ENCODE measurements at regions not wholly inside any gene's neighbourhood (a gene's known extent, or its start where the extent isn't known, plus 50 kb on each side); places are given as distances from the start of the nearest gene placed in this dataset.

DNA sequence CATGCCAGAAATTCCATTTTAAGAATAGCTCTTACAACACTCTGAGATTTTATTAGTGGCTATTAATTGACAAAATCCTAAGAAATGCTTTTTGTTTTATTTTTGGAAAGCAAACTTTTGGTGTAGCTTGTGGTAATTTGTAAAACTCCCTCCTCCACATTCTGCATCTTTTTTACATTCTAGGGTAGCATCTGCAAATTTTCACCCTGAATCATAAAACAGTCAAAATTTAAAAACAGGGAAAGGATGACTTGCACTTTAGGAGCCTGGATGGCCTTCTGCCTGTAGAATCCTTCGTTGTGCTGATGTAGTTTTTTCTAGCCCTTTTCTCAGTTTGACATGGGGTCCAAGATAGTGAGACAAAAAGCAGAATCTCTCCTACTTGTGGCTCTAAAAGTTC is 316.1 kb downstream of the ADRA2A start:
- no peak for TF ChIP-seq POLR2A (IDR thresholded peaks at IDR 0.05)
- TF ChIP-seq, protein P1, sequence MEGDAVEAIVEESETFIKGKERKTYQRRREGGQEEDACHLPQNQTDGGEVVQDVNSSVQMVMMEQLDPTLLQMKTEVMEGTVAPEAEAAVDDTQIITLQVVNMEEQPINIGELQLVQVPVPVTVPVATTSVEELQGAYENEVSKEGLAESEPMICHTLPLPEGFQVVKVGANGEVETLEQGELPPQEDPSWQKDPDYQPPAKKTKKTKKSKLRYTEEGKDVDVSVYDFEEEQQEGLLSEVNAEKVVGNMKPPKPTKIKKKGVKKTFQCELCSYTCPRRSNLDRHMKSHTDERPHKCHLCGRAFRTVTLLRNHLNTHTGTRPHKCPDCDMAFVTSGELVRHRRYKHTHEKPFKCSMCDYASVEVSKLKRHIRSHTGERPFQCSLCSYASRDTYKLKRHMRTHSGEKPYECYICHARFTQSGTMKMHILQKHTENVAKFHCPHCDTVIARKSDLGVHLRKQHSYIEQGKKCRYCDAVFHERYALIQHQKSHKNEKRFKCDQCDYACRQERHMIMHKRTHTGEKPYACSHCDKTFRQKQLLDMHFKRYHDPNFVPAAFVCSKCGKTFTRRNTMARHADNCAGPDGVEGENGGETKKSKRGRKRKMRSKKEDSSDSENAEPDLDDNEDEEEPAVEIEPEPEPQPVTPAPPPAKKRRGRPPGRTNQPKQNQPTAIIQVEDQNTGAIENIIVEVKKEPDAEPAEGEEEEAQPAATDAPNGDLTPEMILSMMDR (IDR thresholded peaks at IDR 0.05), result no peak
